ENCODE measurements at regions not wholly inside any gene's neighbourhood (a gene's known extent, or its start where the extent isn't known, plus 50 kb on each side); places are given as distances from the start of the nearest gene placed in this dataset.
"Not testable (repeated sequence)": the region's sequence is repeated elsewhere in the genome, so short reads cannot be mapped to it uniquely, and the experiment has no call there.

DNA sequence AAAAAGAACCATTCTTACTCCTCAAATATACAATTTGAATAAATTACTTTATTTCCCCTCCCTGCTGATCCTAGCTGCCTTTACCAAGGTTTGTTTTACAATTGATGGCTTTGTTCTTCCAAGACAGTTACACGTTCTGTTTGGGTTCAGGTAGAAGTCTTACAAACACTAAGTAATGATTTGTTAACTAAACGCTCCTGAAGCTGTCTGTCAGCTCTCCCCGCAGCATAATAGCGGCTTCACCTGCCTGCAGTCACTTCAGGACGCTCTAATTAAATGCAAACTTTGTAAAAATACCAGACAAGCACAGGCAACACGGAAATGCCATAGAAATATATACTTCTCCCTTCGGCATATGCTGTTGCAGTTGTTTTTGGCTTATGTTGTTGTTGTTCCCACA, 176.4 kb upstream of the MDFIC2 start:
- Mint-ChIP-seq H3K36me3 (no peaks in the 10 kb centered on the region), H3K27ac (no peak overlapping the region), H3K9me3 (no peaks in the 10 kb centered on the region)
- DNase-seq (ENCODE audit: low spot score in 2 of 2): no peak
- no peak for ATAC-seq

DNA sequence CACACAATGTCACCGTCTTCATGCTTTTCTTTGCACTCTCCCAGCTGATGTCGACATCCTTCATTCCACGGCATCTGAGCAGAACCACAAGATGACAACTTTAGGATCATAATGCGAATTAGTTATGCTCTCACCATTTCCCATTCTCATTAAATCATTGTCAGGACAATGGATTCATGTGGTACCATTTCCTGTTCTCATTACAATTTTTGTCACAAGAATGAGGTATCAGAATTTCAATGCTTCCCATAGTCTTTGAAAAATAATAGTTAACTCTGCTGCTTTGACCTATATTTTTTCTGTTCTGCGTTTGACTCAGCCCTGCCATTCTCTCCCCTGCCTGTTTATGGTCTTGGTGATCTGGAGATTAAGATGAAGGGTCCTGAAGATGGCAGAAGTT, 175.7 kb upstream of the MDFIC2 start:
- DNase-seq (ENCODE audit: low spot score in 2 of 2) (no peak), ATAC-seq (no peak)
- Mint-ChIP-seq H3K36me3 (no peaks in the 10 kb centered on the region), H3K27ac (no peak overlapping the region), H3K9me3 (no peaks in the 10 kb centered on the region)

DNA sequence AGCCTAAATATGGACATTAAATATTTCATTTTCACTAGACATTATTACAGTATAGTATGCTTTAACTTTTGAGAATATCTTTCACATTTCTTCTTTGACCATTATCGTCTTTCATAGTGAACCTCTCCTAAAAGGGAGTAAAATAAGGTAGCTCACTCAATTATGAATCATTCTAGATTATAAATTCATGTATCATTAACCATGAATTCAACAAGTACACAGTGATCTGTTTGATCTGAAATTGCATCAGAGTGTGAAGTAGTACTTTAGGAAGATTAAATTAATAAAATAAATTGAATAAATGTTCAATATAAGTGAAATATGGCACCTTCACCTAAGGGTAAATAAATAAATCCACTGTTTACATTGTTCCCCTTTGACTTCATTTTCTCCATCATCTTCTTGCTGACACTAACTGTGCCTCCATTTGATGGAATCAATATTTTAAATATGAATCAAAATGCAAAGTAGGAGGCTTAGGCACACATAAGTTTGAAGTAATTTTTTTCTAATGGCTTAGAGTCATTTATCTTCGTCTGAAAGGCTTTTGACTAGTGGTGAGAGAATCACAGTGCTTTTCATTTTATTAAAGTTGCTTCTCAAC, 174.1 kb upstream of the MDFIC2 start:
- no peak overlapping the region for H3K27ac Mint-ChIP-seq
- no peaks in the 10 kb centered on the region for H3K36me3 Mint-ChIP-seq
- ATAC-seq (no peak), DNase-seq (ENCODE audit: low spot score in 2 of 2) (no peak)
- no peaks in the 10 kb centered on the region for H3K9me3 Mint-ChIP-seq

DNA sequence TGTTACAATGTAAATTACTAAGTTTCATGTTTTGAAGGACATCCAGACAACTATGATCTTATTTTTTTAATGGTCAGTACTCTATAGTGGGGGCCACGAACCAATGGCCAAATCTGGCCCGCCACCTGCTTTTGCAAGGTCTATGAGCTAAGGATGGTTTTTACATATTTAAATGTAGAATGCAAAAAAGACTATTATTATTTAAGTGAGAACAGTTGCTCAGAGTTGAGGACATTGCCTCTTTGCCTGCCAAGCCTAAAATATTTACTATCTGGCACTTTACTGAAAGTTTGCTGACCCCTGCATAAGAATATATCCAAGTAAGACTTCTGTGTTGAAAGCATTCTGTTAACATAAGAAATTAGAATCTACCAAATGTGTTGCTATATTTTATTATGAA, 163.7 kb upstream of the MDFIC2 start:
- Mint-ChIP-seq H3K27ac (no peak overlapping the region), H3K9me3 (peaks cover 4% of the 10 kb centered on the region in 2 donors)
- no peak for ATAC-seq

DNA sequence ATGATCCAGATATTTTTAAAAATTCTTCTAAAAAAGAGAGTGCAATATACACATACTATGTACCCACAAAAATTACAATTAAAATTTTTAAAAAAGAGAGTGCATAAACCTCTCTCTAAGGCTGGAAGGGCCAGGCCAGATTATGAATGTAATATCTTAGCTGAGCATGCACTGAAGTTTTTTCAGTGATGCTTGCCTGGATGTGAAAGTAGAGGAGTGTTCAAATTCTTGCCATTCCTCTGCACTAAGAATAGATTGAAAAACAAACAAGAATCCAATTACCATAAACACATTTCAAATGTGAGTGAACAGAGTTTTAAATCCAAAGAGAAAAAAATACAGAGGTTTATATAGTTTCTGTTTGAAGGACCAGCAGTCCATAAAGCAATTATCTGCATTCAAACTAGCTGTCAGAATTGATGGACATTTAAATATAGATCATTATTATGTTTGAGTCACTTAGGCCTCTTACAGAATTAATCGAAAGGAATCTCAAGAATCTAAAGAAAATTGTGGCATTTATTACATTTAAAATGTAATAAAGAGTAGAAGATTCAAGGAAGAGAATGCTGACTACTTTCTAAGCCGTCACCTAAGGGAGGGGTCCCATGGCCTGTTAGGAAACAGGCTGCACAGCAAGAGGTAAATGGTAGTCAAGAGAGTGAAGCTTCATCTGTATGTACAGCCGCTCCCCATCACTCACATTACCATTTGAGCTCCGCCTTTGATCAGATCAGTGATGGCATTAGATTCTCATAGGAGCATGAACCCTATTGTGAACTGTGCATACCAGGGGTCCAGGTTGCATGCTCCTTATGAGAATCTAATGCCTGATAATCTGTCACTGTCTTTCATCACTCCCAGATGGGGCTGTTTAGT, 159.3 kb upstream of the MDFIC2 start:
- Mint-ChIP-seq H3K36me3 (no peaks in the 10 kb centered on the region), H3K27ac (peak overlapping the region in 1 of 2 donors; percentile 6), H3K9me3 (no peaks in the 10 kb centered on the region)
- ATAC-seq (no peak), DNase-seq (ENCODE audit: low spot score in 2 of 2) (no peak)

More for the DNA sequence above, 163.7 kb upstream of the MDFIC2 start:
- peaks cover 0 to 6% of the 10 kb centered on the region in 2 donors for H3K36me3 Mint-ChIP-seq
- DNase-seq (ENCODE audit: low spot score in 2 of 2): no peak

DNA sequence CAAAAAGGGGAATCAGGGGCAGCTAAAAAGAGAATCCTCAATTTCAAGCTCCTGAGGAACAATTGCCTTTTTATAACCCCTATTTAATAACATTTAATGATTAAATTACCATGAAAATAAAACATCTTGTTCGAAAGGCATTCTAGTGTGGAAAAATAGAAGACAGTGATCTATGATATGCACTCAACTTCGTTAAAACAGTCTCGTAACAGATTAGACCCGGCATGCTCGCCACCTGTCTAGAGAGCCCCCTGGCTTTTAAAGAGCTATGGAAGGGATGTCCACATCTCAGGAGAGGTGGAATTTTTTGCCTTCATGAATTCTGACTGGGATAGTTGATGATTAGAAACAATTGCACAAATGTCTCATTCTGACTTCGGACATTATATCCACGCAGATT, 153.7 kb upstream of the MDFIC2 start:
- no peaks in the 10 kb centered on the region for H3K36me3 Mint-ChIP-seq
- peaks cover 0 to 10% of the 10 kb centered on the region in 2 donors for H3K9me3 Mint-ChIP-seq
- DNase-seq (ENCODE audit: low spot score in 2 of 2) (no peak), ATAC-seq (no peak)
- H3K27ac Mint-ChIP-seq: no peak overlapping the region

DNA sequence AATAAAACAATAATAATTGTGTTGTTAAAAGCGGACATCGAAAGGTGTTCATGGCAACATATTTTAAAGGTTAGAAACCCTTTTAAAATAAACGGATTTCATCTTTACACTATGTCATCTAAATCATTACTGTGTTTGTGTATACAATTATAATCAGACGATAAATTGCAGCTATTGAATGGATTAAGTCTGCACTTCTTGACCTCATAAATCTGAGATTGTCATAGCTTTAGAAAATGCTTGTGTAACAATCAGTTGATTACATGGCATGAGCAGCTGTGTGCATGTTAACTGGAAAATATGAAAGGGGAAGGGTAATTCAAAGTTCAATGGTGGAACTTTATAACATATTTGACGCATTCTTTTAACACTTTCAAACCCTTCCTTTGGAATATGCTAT, 152.4 kb upstream of the MDFIC2 start:
- no peak for DNase-seq (ENCODE audit: low spot score in 2 of 2)
- no peak for ATAC-seq
- Mint-ChIP-seq H3K9me3 (peaks cover 0 to 16% of the 10 kb centered on the region in 2 donors), H3K36me3 (no peaks in the 10 kb centered on the region), H3K27ac (no peak overlapping the region)

DNA sequence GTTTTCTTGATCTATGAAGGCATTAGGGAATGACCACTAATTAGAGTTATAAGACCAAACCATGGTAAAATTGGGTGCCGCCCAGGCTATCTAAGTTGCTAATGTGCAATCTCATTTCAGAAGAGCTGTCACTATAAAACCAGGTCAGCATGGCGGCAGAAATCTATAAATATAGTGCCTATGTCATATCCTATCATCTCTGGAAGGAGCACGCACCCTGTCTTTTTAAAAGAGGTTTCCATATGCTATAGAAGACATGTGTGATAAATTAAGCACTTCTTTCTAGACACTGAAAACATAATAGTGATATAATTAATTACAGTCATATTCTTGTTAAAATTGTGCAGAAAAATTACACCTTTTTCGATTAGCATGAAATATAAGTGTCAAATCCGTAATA, 152.0 kb upstream of the MDFIC2 start:
- no peak for ATAC-seq
- no peaks in the 10 kb centered on the region for H3K36me3 Mint-ChIP-seq
- DNase-seq (ENCODE audit: low spot score in 2 of 2): no peak
- peaks cover 0 to 16% of the 10 kb centered on the region in 2 donors for H3K9me3 Mint-ChIP-seq
- no peak overlapping the region for H3K27ac Mint-ChIP-seq

DNA sequence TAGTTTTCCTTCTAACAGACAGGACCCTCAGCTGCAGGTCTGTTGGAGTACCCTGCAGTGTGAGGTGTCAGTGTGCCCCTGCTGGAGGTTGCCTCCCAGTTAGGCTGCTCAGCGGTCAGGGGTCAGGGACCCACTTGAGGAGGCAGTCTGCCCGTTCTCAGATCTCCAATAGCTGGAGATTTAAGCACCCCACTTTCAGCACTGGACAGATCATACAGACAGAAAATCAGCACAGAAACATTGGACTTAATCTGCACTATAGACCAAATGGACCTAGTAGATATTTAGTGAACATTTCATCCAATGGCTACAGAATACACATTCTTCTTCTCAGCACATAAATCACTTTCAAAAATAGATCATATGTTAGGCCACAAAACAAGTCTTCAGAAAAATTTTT, 137.8 kb upstream of the MDFIC2 start:
- ATAC-seq; H3K27ac Mint-ChIP-seq; H3K9me3 Mint-ChIP-seq; H3K36me3 Mint-ChIP-seq; DNase-seq (ENCODE audit: low spot score in 2 of 2): not testable (repeated sequence)

DNA sequence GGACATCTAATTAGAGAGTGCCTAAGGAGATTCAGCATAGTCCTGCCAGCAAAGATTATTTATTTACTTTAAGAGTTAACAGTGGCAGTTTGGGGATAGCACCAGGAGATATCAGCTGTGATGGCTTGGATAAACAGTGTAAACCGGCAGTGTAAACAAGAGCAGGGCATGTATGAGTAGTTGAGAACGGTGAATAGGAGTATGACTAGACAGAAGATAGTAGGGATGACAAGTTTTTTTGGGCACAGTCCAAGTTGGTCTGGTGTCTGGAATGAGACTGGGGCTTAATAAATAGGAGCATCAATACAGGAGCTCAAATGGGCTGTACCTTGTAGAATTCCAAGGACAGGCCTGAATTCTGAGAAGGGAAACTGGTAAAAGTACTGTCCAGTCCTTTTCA, 123.0 kb upstream of the MDFIC2 start:
- not testable (repeated sequence) for ATAC-seq; H3K36me3 Mint-ChIP-seq; H3K9me3 Mint-ChIP-seq; DNase-seq (ENCODE audit: low spot score in 2 of 2); H3K27ac Mint-ChIP-seq

DNA sequence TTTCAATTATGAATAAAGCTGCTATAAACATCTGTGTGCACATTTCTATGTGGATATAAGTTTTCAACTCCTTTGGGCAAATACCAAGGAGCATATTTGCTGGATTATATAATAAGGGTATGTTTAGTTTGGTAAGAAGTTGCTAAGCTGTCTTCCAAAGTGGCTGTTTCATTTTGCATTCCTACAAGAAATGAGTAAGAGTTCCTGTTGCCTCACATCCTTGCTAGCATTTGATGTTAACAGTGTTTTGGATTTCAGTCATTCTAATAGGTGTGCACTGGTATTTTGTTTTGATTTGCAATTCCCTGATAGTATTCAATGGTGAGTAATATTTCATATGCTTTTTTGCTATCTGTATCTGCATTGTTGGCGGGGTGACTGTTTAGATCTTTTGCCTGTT, 120.7 kb upstream of the MDFIC2 start:
- Mint-ChIP-seq H3K27ac (no peak overlapping the region), H3K36me3 (no peaks in the 10 kb centered on the region), H3K9me3 (no peaks in the 10 kb centered on the region)
- ATAC-seq: no peak
- no peak for DNase-seq (ENCODE audit: low spot score in 2 of 2)

DNA sequence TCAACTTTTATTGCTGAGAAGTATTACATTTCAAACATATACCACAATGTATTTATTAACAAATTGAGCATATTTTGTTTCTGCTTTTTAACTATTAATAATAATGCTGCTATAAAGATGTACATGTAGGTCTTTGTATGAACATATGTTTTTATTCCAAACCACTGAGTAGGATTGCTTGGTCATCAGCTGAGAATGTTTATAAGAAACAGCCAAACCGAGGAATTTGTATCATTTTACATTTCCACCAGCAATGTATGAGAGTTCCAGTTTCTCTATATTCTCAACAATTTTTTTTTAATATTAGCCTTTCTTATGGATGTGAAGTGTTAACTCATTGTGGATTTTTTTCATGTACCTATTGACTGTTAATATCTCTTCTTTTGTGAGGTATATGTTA, 119.5 kb upstream of the MDFIC2 start:
- no peak for DNase-seq (ENCODE audit: low spot score in 2 of 2)
- Mint-ChIP-seq H3K9me3 (no peaks in the 10 kb centered on the region), H3K27ac (no peak overlapping the region), H3K36me3 (no peaks in the 10 kb centered on the region)
- no peak for ATAC-seq

DNA sequence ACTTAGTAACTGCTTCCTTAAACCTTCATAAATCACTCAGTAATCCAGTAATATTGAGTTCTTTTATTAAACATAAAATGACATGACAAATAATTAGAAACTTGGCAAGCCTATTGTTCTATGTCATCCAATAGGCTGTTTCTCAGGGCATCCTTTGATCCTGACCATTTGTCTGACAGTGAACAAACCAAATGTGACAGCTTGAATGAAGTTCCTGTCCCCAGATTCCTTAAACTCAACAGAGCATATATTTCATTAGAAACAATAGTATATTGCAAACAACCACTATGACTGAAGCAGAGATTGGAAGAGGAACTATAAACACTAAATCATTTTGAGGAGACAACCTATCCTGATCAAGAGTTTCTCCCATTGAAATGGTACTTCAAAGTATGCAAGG, 113.6 kb upstream of the MDFIC2 start:
- H3K9me3 Mint-ChIP-seq: no peaks in the 10 kb centered on the region
- no peak overlapping the region for H3K27ac Mint-ChIP-seq
- no peaks in the 10 kb centered on the region for H3K36me3 Mint-ChIP-seq
- DNase-seq (ENCODE audit: low spot score in 2 of 2): no peak
- ATAC-seq: no peak

DNA sequence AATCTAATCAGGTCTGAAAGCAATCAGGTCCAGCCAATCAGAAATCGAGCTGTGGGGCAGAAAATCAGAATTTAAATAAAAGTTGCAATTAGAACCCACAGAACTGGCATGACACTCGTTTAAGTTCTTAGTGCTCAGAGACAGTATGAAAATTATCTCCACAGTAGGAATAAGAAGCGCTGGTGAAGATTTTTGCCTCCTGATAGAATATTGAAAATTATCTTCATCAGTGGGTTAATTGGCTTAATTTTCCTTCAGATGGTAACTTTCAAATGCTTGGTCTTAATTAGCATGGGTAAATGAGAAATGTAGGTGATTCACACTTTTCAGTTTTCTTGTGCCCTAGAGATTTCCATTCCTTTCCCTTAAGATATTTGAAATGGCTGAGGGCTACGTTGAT, 109.1 kb upstream of the MDFIC2 start:
- H3K9me3 Mint-ChIP-seq: no peaks in the 10 kb centered on the region
- ATAC-seq: no peak
- H3K27ac Mint-ChIP-seq: no peak overlapping the region
- no peaks in the 10 kb centered on the region for H3K36me3 Mint-ChIP-seq
- no peak for DNase-seq (ENCODE audit: low spot score in 2 of 2)

DNA sequence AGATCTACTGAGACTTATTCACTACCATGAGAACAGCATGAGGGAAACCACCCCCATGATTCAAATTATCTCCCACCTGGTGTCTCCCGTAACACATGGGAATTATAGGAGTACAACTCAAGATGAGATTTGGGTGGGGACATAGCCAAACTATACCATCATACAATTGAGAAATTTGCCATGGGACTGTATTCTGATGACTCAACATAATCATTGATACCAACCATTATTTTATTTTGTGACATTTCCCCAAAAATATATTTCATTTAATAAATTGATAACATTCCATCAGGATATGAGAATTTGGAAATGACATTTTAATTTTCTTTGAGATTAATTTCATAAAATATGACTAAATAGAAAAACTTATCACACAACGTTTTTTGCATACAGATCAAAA, 96.6 kb upstream of the MDFIC2 start:
- ATAC-seq (no peak), DNase-seq (ENCODE audit: low spot score in 2 of 2) (no peak)
- H3K27ac Mint-ChIP-seq: no peak overlapping the region
- H3K9me3 Mint-ChIP-seq: peaks cover 5 to 12% of the 10 kb centered on the region in 2 donors
- no peaks in the 10 kb centered on the region for H3K36me3 Mint-ChIP-seq

DNA sequence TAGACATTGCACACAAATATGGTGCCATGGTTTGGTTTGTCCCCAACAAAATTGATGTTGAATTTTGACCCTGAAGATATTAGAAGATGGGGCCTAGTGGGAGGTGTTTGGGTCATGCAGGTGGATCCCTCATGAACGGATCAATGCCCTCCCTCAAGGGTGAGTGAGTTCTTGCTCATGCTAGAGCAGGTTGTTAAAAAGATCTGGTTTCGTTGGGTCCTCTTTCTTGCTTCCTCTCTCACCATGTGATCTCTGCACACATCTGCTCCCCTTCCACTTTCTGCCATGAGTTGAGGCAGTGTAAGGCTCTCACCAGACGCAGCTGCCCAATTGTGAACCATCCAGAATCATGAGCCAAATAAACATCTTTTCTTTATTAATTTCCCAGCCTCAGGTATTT, 87.8 kb upstream of the MDFIC2 start:
- H3K27ac Mint-ChIP-seq: no peak overlapping the region
- ATAC-seq (no peak), DNase-seq (ENCODE audit: low spot score in 2 of 2) (no peak)
- H3K9me3 Mint-ChIP-seq: no peaks in the 10 kb centered on the region
- H3K36me3 Mint-ChIP-seq: no peaks in the 10 kb centered on the region

DNA sequence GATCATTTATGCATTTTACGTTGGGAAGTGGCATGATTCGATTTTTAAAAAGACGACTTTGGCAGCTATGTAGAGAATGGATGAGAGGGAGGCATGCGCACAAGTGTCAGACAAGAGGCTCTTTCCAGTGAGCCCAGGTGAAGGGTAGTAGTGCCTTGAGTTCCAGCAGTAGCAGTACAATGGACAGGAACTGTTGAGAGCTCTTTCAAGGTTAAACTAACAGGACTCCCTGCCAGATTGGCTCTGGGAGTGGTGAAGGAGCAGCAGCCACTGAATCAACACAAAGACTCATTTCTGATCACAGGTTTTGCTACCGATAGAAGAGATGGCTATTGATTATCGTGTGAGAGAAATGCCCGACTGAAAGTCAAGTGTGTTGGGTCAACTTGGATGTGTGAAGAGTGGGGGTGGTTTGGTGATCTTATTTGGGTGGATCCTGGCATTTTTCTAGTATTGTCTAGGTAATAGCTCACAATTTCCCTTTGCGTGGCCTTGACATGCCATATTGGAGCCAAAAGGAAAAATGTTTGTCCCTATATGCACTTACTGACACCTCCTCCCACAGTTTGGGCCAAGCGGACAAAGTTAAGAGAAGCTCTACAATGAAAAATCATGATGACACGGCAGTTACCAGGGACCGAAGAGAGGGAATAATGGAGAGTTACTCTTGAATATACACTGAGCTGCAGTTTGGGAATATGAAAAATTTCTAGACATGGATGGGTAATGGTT, 81.6 kb upstream of the MDFIC2 start:
- ATAC-seq (no peak), DNase-seq (ENCODE audit: low spot score in 2 of 2) (no peak)
- H3K9me3 Mint-ChIP-seq: peaks cover 0 to 3% of the 10 kb centered on the region in 2 donors
- H3K27ac Mint-ChIP-seq: no peak overlapping the region
- H3K36me3 Mint-ChIP-seq: no peaks in the 10 kb centered on the region
